ENCODE measurements at regions not wholly inside any gene's neighbourhood (a gene's known extent, or its start where the extent isn't known, plus 50 kb on each side); places are given as distances from the start of the nearest gene placed in this dataset.
A peak's percentile ranks its signal among the peaks of the same experiment; 100 is the strongest.

- TF ChIP-seq CHD7 (IDR thresholded peaks at IDR 0.05; ENCODE audit: insufficient replicate concordance, low read length) (peak; percentile 35), RAD21 (IDR thresholded peaks at IDR 0.05 in 1 of 2, conservative IDR thresholded peaks at IDR 0.05 in 1 of 2; ENCODE audit: low read depth in 2 of 2, low read length in 2 of 2) (peak in 1 of 2 experiments; percentile 52), CTBP2 (IDR thresholded peaks at IDR 0.05; ENCODE audit: borderline replicate concordance, insufficient read depth, insufficient read length, low read length) (no peak), JUN (IDR thresholded peaks at IDR 0.05; ENCODE audit: low read depth, low read length) (no peak)
Measured at GRCh38 chr5:18314192-18314778, 680.0 kb downstream of the TAF11L14 start (continued).

Data from H1 (cell line).